ENCODE measurements at regions not wholly inside any gene's neighbourhood (a gene's known extent, or its start where the extent isn't known, plus 50 kb on each side); places are given as distances from the start of the nearest gene placed in this dataset.

DNA sequence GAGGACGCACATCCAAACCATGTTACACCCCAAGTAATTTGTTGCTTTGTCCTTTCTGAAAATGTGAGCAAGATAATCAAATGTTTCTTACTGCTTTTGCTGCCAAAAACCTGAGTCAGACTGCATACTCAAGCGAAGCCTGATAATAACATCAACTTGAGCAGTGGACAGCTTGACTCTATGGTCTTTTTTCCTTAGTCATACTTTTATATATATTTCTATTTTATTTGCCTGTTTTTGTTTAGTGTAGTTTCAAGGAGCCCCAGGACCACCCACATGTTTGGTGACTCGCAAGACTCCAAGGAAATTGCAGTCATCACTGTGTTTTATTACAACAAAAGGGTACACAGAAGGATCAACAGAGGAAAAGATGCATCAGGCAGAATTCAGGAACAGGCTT lies 688.4 kb upstream of the PIK3C3 start:
- TF ChIP-seq, protein P1, sequence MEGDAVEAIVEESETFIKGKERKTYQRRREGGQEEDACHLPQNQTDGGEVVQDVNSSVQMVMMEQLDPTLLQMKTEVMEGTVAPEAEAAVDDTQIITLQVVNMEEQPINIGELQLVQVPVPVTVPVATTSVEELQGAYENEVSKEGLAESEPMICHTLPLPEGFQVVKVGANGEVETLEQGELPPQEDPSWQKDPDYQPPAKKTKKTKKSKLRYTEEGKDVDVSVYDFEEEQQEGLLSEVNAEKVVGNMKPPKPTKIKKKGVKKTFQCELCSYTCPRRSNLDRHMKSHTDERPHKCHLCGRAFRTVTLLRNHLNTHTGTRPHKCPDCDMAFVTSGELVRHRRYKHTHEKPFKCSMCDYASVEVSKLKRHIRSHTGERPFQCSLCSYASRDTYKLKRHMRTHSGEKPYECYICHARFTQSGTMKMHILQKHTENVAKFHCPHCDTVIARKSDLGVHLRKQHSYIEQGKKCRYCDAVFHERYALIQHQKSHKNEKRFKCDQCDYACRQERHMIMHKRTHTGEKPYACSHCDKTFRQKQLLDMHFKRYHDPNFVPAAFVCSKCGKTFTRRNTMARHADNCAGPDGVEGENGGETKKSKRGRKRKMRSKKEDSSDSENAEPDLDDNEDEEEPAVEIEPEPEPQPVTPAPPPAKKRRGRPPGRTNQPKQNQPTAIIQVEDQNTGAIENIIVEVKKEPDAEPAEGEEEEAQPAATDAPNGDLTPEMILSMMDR (IDR thresholded peaks at IDR 0.05): no peak
- TF ChIP-seq POLR2A (IDR thresholded peaks at IDR 0.05): no peak
- TF ChIP-seq POLR2AphosphoS5 (IDR thresholded peaks at IDR 0.05): no peak
- TF ChIP-seq EP300 (IDR thresholded peaks at IDR 0.05): no peak

Data from sigmoid colon (tissue), 4 donors.